BLaER1 treated with 17β-estradiol and CSF1 and Interleukin-3, amounts not matched to agents 10 nM and 100 nM (cell line): ENCODE measurements at regions not wholly inside any gene's neighbourhood (a gene's known extent, or its start where the extent isn't known, plus 50 kb on each side); places are given as distances from the start of the nearest gene placed in this dataset.

Source experiments
- H3K27ac ChIP-seq, 11 experiments: shearing (Covaris generic); formaldehyde crosslinking; 2 replicates each; pipeline ENCODE4 v1.8.1; 2022
- H3K27me3 ChIP-seq, 11 experiments: shearing (Covaris generic); formaldehyde crosslinking; 2 replicates each; pipeline ENCODE4 v1.8.1; 2022
- H3K36me3 ChIP-seq, 11 experiments: shearing (Covaris generic); formaldehyde crosslinking; 2 replicates each; pipeline ENCODE4 v1.8.1; 2022
- H3K4me1 ChIP-seq, 10 experiments: shearing (Covaris generic); formaldehyde crosslinking; 2 replicates each; pipeline ENCODE4 v1.8.1; 2022
- H3K4me2 ChIP-seq, 11 experiments: shearing (Covaris generic); formaldehyde crosslinking; 2 replicates each; pipeline ENCODE4 v1.8.1; 2022
- H3K4me3 ChIP-seq, 10 experiments: shearing (Covaris generic); formaldehyde crosslinking; 2 replicates each; pipeline ENCODE4 v1.8.1; 2022
- H3K9ac ChIP-seq, 11 experiments: shearing (Covaris generic); formaldehyde crosslinking; 2 replicates each; pipeline ENCODE4 v1.8.1; 2022
- H3K9me3 ChIP-seq, 11 experiments: shearing (Covaris generic); formaldehyde crosslinking; replicated peaks in 1 of 11; 2 replicates each; pipeline ENCODE4 v1.8.1; 2022
- H4K20me1 ChIP-seq, 11 experiments: shearing (Covaris generic); formaldehyde crosslinking; 2 replicates each; pipeline ENCODE4 v1.8.1; 2022
- Cebpa-rat ChIP-seq, 11 experiments: shearing (Covaris generic); IDR thresholded peaks; 2 replicates each; pipeline ENCODE4 v1.8.1; 2022

- no peak for TF ChIP-seq Cebpa-rat (IDR thresholded peaks at IDR 0.05)
- H3K27me3 ChIP-seq, result no peaks in the 10 kb centered on the region
- H4K20me1 ChIP-seq, result no peaks in the 10 kb centered on the region
- H3K9me3 ChIP-seq, result peaks cover 0 to 2% (median 0%) of the 10 kb centered on the region in 11 experiments; a peak in 3 of 22 replicates
- no peaks in the 10 kb centered on the region for H3K4me1 ChIP-seq
- H3K9ac ChIP-seq, result no peak overlapping the region
- no peak overlapping the region for H3K4me3 ChIP-seq
- H3K36me3 ChIP-seq, result no peaks in the 10 kb centered on the region
- no peak overlapping the region for H3K4me2 ChIP-seq
- H3K27ac ChIP-seq, result no peak overlapping the region
Measured at GRCh38 chr3:34387826-34388564, 589.6 kb downstream of the PDCD6IP start.

GRCh38 chr3:34388830-34389229 lies 590.4 kb downstream of the PDCD6IP start:
- Histone ChIP-seq H3K27me3 (no peaks in the 10 kb centered on the region), H3K27ac (no peak overlapping the region), H4K20me1 (no peaks in the 10 kb centered on the region), H3K36me3 (no peaks in the 10 kb centered on the region), H3K9me3 (peaks cover 0 to 8% (median 4%) of the 10 kb centered on the region in 11 experiments; a peak in 5 of 22 replicates), H3K9ac (no peak overlapping the region), H3K4me2 (no peak overlapping the region), H3K4me1 (no peaks in the 10 kb centered on the region), H3K4me3 (no peak overlapping the region)
- TF ChIP-seq Cebpa-rat (IDR thresholded peaks at IDR 0.05), result no peak

- Histone ChIP-seq H3K4me2 (no peak overlapping the region), H3K9ac (no peak overlapping the region), H3K4me1 (peaks cover 0 to 13% (median 0%) of the 10 kb centered on the region in 10 experiments; a peak in 1 of 20 replicates), H3K27ac (no peak overlapping the region), H3K4me3 (no peak overlapping the region), H3K9me3 (peaks cover 0 to 20% (median 9%) of the 10 kb centered on the region in 11 experiments; a peak in 11 of 22 replicates), H3K27me3 (no peaks in the 10 kb centered on the region), H3K36me3 (no peaks in the 10 kb centered on the region), H4K20me1 (no peaks in the 10 kb centered on the region)
- no peak for TF ChIP-seq Cebpa-rat (IDR thresholded peaks at IDR 0.05)
Measured at GRCh38 chr3:34394978-34395748, 596.7 kb downstream of the PDCD6IP start.

- no peaks in the 10 kb centered on the region for H3K27me3 ChIP-seq
- H3K9me3 ChIP-seq, result peaks cover 0 to 21% (median 13%) of the 10 kb centered on the region in 11 experiments; a peak in 14 of 22 replicates
Measured at GRCh38 chr3:34396288-34396687, 597.9 kb downstream of the PDCD6IP start.

DNA sequence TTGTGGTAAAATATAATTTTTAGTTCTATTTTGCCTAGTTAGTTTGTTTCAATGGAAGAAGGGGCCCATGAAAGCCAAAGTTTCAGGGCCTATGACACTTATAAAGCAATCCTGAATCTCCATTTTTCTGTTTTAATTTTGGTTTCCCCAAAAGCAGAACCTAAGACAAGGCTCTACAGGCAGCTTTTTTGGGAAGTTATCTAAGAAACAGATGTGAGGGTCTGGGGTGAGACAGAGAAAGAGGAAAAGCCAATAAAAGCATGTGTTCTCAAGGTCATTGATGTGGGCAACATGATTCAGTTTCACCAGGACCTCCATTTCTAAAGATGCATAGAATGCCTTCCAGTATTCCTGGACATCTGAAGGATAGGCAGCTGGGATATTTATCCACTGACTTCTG lies 598.5 kb downstream of the PDCD6IP start:
- H3K36me3 ChIP-seq, result no peaks in the 10 kb centered on the region
- no peak overlapping the region; a peak in 1 of 22 replicates for H3K4me2 ChIP-seq
- no peak overlapping the region for H3K9ac ChIP-seq
- no peak overlapping the region for H3K4me3 ChIP-seq
- H3K9me3 ChIP-seq, result peaks cover 0 to 25% (median 14%) of the 10 kb centered on the region in 11 experiments; a peak in 14 of 22 replicates
- no peaks in the 10 kb centered on the region for H4K20me1 ChIP-seq
- no peak for TF ChIP-seq Cebpa-rat (IDR thresholded peaks at IDR 0.05)
- H3K27ac ChIP-seq, result no peak overlapping the region
- H3K4me1 ChIP-seq, result peaks cover 0 to 13% (median 0%) of the 10 kb centered on the region in 10 experiments; a peak in 1 of 20 replicates
- H3K27me3 ChIP-seq, result no peaks in the 10 kb centered on the region

More at GRCh38 chr3:34396288-34396687, 597.9 kb downstream of the PDCD6IP start:
- no peak for TF ChIP-seq Cebpa-rat (IDR thresholded peaks at IDR 0.05)
- Histone ChIP-seq H3K4me2 (peak overlapping the region in 1 of 11 experiments; percentile 20; a peak in 2 of 22 replicates), H3K4me3 (no peak overlapping the region), H4K20me1 (no peaks in the 10 kb centered on the region), H3K36me3 (no peaks in the 10 kb centered on the region), H3K4me1 (peaks cover 0 to 13% (median 0%) of the 10 kb centered on the region in 10 experiments; a peak in 1 of 20 replicates), H3K9ac (no peak overlapping the region), H3K27ac (no peak overlapping the region)

- Histone ChIP-seq H3K9me3 (peaks cover 0 to 18% (median 10%) of the 10 kb centered on the region in 11 experiments; a peak in 12 of 22 replicates), H3K4me2 (no peak overlapping the region), H3K4me1 (peaks cover 0 to 13% (median 0%) of the 10 kb centered on the region in 10 experiments; a peak in 1 of 20 replicates), H3K27ac (no peak overlapping the region), H3K9ac (no peak overlapping the region), H3K36me3 (no peaks in the 10 kb centered on the region), H3K4me3 (no peak overlapping the region), H3K27me3 (no peaks in the 10 kb centered on the region), H4K20me1 (no peaks in the 10 kb centered on the region)
- TF ChIP-seq Cebpa-rat (IDR thresholded peaks at IDR 0.05), result no peak
Measured at GRCh38 chr3:34399401-34399800, 601.0 kb downstream of the PDCD6IP start.

GRCh38 chr3:34405159-34405558 lies 606.7 kb downstream of the PDCD6IP start:
- H3K27me3 ChIP-seq, result no peaks in the 10 kb centered on the region
- no peak overlapping the region for H3K4me2 ChIP-seq
- no peak for TF ChIP-seq Cebpa-rat (IDR thresholded peaks at IDR 0.05)
- H3K36me3 ChIP-seq, result no peaks in the 10 kb centered on the region
- no peaks in the 10 kb centered on the region for H4K20me1 ChIP-seq
- no peak overlapping the region for H3K4me3 ChIP-seq
- peaks cover 0 to 7% (median 4%) of the 10 kb centered on the region in 11 experiments; a peak in 7 of 22 replicates for H3K9me3 ChIP-seq
- H3K27ac ChIP-seq, result no peak overlapping the region
- no peaks in the 10 kb centered on the region for H3K4me1 ChIP-seq
- H3K9ac ChIP-seq, result no peak overlapping the region

DNA sequence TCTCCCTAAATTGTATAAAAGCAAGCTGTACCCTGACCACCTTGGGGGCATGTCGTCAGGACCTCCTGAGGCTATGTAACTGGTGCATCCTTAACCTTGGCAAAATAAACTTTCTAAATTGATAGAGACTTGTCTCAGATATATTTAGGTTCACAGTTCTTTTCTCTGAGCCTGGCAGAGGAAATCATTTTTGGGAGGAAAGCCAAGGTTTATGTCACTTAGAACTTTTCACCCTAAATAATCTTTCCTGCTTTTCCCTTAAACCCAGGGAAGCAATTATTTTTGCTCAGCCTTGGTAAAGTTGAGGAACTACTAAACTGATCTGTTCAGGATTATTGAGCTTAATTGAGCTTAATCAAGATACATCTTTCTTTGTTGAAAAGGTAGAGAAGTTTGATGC lies 608.9 kb downstream of the PDCD6IP start:
- TF ChIP-seq Cebpa-rat (IDR thresholded peaks at IDR 0.05), result no peak
- Histone ChIP-seq H4K20me1 (no peaks in the 10 kb centered on the region), H3K27me3 (no peaks in the 10 kb centered on the region), H3K9me3 (no peaks in the 10 kb centered on the region; a peak in 1 of 22 replicates), H3K4me3 (no peak overlapping the region), H3K36me3 (no peaks in the 10 kb centered on the region), H3K9ac (no peak overlapping the region), H3K4me2 (no peak overlapping the region), H3K4me1 (no peaks in the 10 kb centered on the region), H3K27ac (no peak overlapping the region)

- no peaks in the 10 kb centered on the region for H3K27me3 ChIP-seq
- no peak for TF ChIP-seq Cebpa-rat (IDR thresholded peaks at IDR 0.05)
- no peaks in the 10 kb centered on the region for H3K36me3 ChIP-seq
- no peaks in the 10 kb centered on the region for H4K20me1 ChIP-seq
- no peak overlapping the region for H3K9ac ChIP-seq
- H3K4me2 ChIP-seq, result no peak overlapping the region
- H3K4me1 ChIP-seq, result no peaks in the 10 kb centered on the region
- H3K4me3 ChIP-seq, result no peak overlapping the region
- H3K9me3 ChIP-seq, result no peaks in the 10 kb centered on the region; a peak in 1 of 22 replicates
- no peak overlapping the region for H3K27ac ChIP-seq
Measured at GRCh38 chr3:34408088-34408487, 609.7 kb downstream of the PDCD6IP start.
